Ishikawa (cell line): ENCODE measurements at regions not wholly inside any gene's neighbourhood (a gene's known extent, or its start where the extent isn't known, plus 50 kb on each side); places are given as distances from the start of the nearest gene placed in this dataset.

Experiments
- CEBPB ChIP-seq: IDR thresholded peaks from 2 replicates; pipeline ENCODE4 v1.6.1; 2012
- TF ChIP-seq, protein P1 (sequence below): IDR thresholded peaks from 2 replicates; pipeline ENCODE4 v1.6.1; 2012; ENCODE audit warnings: low read depth, mild to moderate bottlenecking

DNA sequence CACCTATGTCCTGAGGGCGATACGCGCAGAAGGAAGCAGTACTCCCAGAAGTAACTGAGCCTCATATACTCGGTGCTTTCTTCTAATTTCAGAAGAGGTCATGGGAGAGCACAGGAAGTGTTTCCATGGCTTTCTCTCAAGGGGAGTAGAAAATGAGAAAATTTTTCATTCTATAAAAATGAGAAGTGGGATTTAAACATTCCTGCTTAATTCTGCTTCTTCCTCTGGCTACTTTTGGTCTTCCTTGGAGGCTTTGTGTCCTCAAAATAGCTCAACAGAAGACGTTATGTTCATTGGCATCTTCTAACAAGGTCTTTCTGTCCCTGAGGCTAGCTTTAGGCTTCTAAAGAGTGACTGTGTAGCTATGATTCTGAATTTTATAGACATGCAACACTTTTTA, 497.0 kb downstream of the TDRD15 start:
- no peak for TF ChIP-seq CEBPB
- TF ChIP-seq, protein P1, sequence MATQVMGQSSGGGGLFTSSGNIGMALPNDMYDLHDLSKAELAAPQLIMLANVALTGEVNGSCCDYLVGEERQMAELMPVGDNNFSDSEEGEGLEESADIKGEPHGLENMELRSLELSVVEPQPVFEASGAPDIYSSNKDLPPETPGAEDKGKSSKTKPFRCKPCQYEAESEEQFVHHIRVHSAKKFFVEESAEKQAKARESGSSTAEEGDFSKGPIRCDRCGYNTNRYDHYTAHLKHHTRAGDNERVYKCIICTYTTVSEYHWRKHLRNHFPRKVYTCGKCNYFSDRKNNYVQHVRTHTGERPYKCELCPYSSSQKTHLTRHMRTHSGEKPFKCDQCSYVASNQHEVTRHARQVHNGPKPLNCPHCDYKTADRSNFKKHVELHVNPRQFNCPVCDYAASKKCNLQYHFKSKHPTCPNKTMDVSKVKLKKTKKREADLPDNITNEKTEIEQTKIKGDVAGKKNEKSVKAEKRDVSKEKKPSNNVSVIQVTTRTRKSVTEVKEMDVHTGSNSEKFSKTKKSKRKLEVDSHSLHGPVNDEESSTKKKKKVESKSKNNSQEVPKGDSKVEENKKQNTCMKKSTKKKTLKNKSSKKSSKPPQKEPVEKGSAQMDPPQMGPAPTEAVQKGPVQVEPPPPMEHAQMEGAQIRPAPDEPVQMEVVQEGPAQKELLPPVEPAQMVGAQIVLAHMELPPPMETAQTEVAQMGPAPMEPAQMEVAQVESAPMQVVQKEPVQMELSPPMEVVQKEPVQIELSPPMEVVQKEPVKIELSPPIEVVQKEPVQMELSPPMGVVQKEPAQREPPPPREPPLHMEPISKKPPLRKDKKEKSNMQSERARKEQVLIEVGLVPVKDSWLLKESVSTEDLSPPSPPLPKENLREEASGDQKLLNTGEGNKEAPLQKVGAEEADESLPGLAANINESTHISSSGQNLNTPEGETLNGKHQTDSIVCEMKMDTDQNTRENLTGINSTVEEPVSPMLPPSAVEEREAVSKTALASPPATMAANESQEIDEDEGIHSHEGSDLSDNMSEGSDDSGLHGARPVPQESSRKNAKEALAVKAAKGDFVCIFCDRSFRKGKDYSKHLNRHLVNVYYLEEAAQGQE, result no peak
